MG63 (cell line): ENCODE measurements at regions not wholly inside any gene's neighbourhood (a gene's known extent, or its start where the extent isn't known, plus 50 kb on each side); places are given as distances from the start of the nearest gene placed in this dataset.
A peak's percentile ranks its signal among the peaks of the same experiment; 100 is the strongest.

Experiments used
- DNase-seq: peaks from one replicate; pipeline ENCODE4 v3.0.0-alpha.2; 2020
- H3K27me3 ChIP-seq: fragments of 250-450 bp; sonication (Bioruptor Pico); 2 replicates; pipeline ENCODE4 v1.5.1; 2020; ENCODE audit warnings: mild to moderate bottlenecking, moderate library complexity
- H3K36me3 ChIP-seq: fragments of 250-450 bp; sonication (Bioruptor Pico); 2 replicates; pipeline ENCODE4 v1.5.1; 2020; ENCODE audit warnings: mild to moderate bottlenecking, moderate library complexity
- H3K4me3 ChIP-seq: fragments of 250-450 bp; sonication (Bioruptor Pico); 2 replicates; pipeline ENCODE4 v1.5.1; 2020; ENCODE audit warnings: mild to moderate bottlenecking, moderate library complexity
- H3K9me3 ChIP-seq: fragments of 250-450 bp; sonication (Bioruptor Pico); 2 replicates; pipeline ENCODE4 v1.5.1; 2020; ENCODE audit warnings: mild to moderate bottlenecking, moderate library complexity

GRCh38 chr15:94119923-94120775 lies 111.2 kb upstream of the MCTP2 start:
- DNase-seq, result peak; percentile 43
- Histone ChIP-seq H3K4me3 (no peak overlapping the region), H3K36me3 (no peaks in the 10 kb centered on the region), H3K9me3 (no peaks in the 10 kb centered on the region), H3K27me3 (no peaks in the 10 kb centered on the region)

- no peaks in the 10 kb centered on the region for H3K36me3 ChIP-seq
- H3K27me3 ChIP-seq, result no peaks in the 10 kb centered on the region
- DNase-seq, result peak; percentile 6
- no peak overlapping the region for H3K4me3 ChIP-seq
- H3K9me3 ChIP-seq, result no peaks in the 10 kb centered on the region
Measured at GRCh38 chr15:94119298-94119811, 112.0 kb upstream of the MCTP2 start.

- no peaks in the 10 kb centered on the region; the same call in 1 of the 2 replicates for H3K27me3 ChIP-seq
- no peak for DNase-seq
- H3K4me3 ChIP-seq, result no peak overlapping the region
- no peaks in the 10 kb centered on the region for H3K9me3 ChIP-seq
- no peaks in the 10 kb centered on the region for H3K36me3 ChIP-seq
Measured at GRCh38 chr15:94110476-94111130, 120.8 kb upstream of the MCTP2 start.

GRCh38 chr15:94107652-94108051 lies 123.7 kb upstream of the MCTP2 start:
- DNase-seq, result no peak
- Histone ChIP-seq H3K36me3 (no peaks in the 10 kb centered on the region), H3K27me3 (no peaks in the 10 kb centered on the region), H3K9me3 (no peaks in the 10 kb centered on the region), H3K4me3 (no peak overlapping the region)

- Histone ChIP-seq H3K9me3 (no peaks in the 10 kb centered on the region), H3K27me3 (no peaks in the 10 kb centered on the region), H3K4me3 (no peak overlapping the region), H3K36me3 (no peaks in the 10 kb centered on the region)
- no peak for DNase-seq
Measured at GRCh38 chr15:94105760-94106159, 125.6 kb upstream of the MCTP2 start.

- H3K9me3 ChIP-seq, result no peaks in the 10 kb centered on the region
- no peak for DNase-seq
- H3K27me3 ChIP-seq, result no peaks in the 10 kb centered on the region
- no peaks in the 10 kb centered on the region for H3K36me3 ChIP-seq
- H3K4me3 ChIP-seq, result no peak overlapping the region
Measured at GRCh38 chr15:94100863-94101262, 130.5 kb upstream of the MCTP2 start.

GRCh38 chr15:94099574-94099960 lies 131.8 kb upstream of the MCTP2 start:
- DNase-seq, result no peak
- Histone ChIP-seq H3K9me3 (no peaks in the 10 kb centered on the region), H3K27me3 (0 out of 2 replicates have a peak, but pooled peaks cover under 1% of the 10 kb centered on the region), H3K4me3 (no peak overlapping the region), H3K36me3 (no peaks in the 10 kb centered on the region)

GRCh38 chr15:94098921-94099573 lies 132.3 kb upstream of the MCTP2 start:
- Histone ChIP-seq H3K4me3 (no peak overlapping the region), H3K36me3 (no peaks in the 10 kb centered on the region), H3K27me3 (0 out of 2 replicates have a peak, but pooled peaks cover 2% of the 10 kb centered on the region), H3K9me3 (no peaks in the 10 kb centered on the region)
- no peak for DNase-seq

- Histone ChIP-seq H3K27me3 (peaks cover 2% of the 10 kb centered on the region; the same call in 1 of the 2 replicates), H3K9me3 (no peaks in the 10 kb centered on the region), H3K4me3 (no peak overlapping the region), H3K36me3 (no peaks in the 10 kb centered on the region)
- DNase-seq, result no peak
Measured at GRCh38 chr15:94097552-94097951, 133.8 kb upstream of the MCTP2 start.

GRCh38 chr15:94094310-94094709 lies 137.1 kb upstream of the MCTP2 start:
- Histone ChIP-seq H3K9me3 (no peaks in the 10 kb centered on the region), H3K27me3 (peaks cover 2% of the 10 kb centered on the region; the same call in 1 of the 2 replicates), H3K4me3 (no peak overlapping the region), H3K36me3 (no peaks in the 10 kb centered on the region)
- DNase-seq, result no peak

- no peak overlapping the region for H3K4me3 ChIP-seq
- no peaks in the 10 kb centered on the region for H3K27me3 ChIP-seq
- no peaks in the 10 kb centered on the region for H3K9me3 ChIP-seq
- DNase-seq, result no peak
- no peaks in the 10 kb centered on the region for H3K36me3 ChIP-seq
Measured at GRCh38 chr15:94086341-94086740, 145.0 kb upstream of the MCTP2 start.

GRCh38 chr15:94083467-94084052 lies 147.8 kb upstream of the MCTP2 start:
- Histone ChIP-seq H3K27me3 (no peaks in the 10 kb centered on the region), H3K4me3 (no peak overlapping the region), H3K36me3 (no peaks in the 10 kb centered on the region), H3K9me3 (no peaks in the 10 kb centered on the region)
- peak; percentile 71 for DNase-seq

GRCh38 chr15:94081829-94082228 lies 149.5 kb upstream of the MCTP2 start:
- no peak for DNase-seq
- H3K4me3 ChIP-seq, result no peak overlapping the region
- no peaks in the 10 kb centered on the region for H3K36me3 ChIP-seq
- no peaks in the 10 kb centered on the region for H3K27me3 ChIP-seq
- no peaks in the 10 kb centered on the region for H3K9me3 ChIP-seq

GRCh38 chr15:94080989-94081605 lies 150.3 kb upstream of the MCTP2 start:
- H3K27me3 ChIP-seq, result no peaks in the 10 kb centered on the region
- H3K4me3 ChIP-seq, result peak overlapping the region; percentile 29
- DNase-seq, result peak; percentile 34
- H3K36me3 ChIP-seq, result no peaks in the 10 kb centered on the region
- no peaks in the 10 kb centered on the region for H3K9me3 ChIP-seq

GRCh38 chr15:94080416-94080815 lies 150.9 kb upstream of the MCTP2 start:
- DNase-seq, result peak; percentile 86
- Histone ChIP-seq H3K4me3 (peak overlapping the region; percentile 29; the same call in 1 of the 2 replicates), H3K36me3 (no peaks in the 10 kb centered on the region), H3K9me3 (no peaks in the 10 kb centered on the region), H3K27me3 (no peaks in the 10 kb centered on the region)

- no peak for DNase-seq
- Histone ChIP-seq H3K9me3 (no peaks in the 10 kb centered on the region), H3K4me3 (no peak overlapping the region), H3K36me3 (no peaks in the 10 kb centered on the region), H3K27me3 (no peaks in the 10 kb centered on the region)
Measured at GRCh38 chr15:94079968-94080367, 151.4 kb upstream of the MCTP2 start.
